ENCODE measurements at regions not wholly inside any gene's neighbourhood (a gene's known extent, or its start where the extent isn't known, plus 50 kb on each side); places are given as distances from the start of the nearest gene placed in this dataset.

- Mint-ChIP-seq H3K4me3 (ENCODE audit: unreplicated experiment) (no peak overlapping the region), H3K27ac (ENCODE audit: low read depth, unreplicated experiment) (no peak overlapping the region), H3K27me3 (ENCODE audit: insufficient read depth, unreplicated experiment) (peaks cover 18% of the 10 kb centered on the region), H3K9me3 (ENCODE audit: unreplicated experiment) (peaks cover 44% of the 10 kb centered on the region), H3K4me1 (ENCODE audit: insufficient read depth, unreplicated experiment) (no peaks in the 10 kb centered on the region), H3K36me3 (ENCODE audit: insufficient read depth, unreplicated experiment) (peaks cover 6% of the 10 kb centered on the region)
- no peak for DNase-seq (ENCODE audit: unreplicated experiment)
- TF ChIP-seq CTCF (IDR thresholded peaks at IDR 0.05; ENCODE audit: unreplicated experiment) = no peak
- no TSS peak for BruUV-seq (replicated peaks)
- POLR2A ChIA-PET = no interaction called here
- CTCF ChIA-PET = interaction anchor here (0.6 kb wide), 1 partner anchor 11 kb away, joined by 5 read pairs; no protein-coding TSS in a partner anchor
- intact Hi-C loops (cut with micrococcal nuclease) = no loop called here
These were observed 105.7 kb downstream of the FOXL3 start for GRCh38 chr7:395643-396042.

GRCh38 chr7:398888-399287, 108.9 kb downstream of the FOXL3 start:
- TF ChIP-seq CTCF (IDR thresholded peaks at IDR 0.05; ENCODE audit: unreplicated experiment) = no peak
- Mint-ChIP-seq H3K27ac (ENCODE audit: low read depth, unreplicated experiment) (no peak overlapping the region), H3K27me3 (ENCODE audit: insufficient read depth, unreplicated experiment) (peaks cover 36% of the 10 kb centered on the region), H3K4me3 (ENCODE audit: unreplicated experiment) (no peak overlapping the region), H3K4me1 (ENCODE audit: insufficient read depth, unreplicated experiment) (no peaks in the 10 kb centered on the region), H3K36me3 (ENCODE audit: insufficient read depth, unreplicated experiment) (peaks cover 6% of the 10 kb centered on the region), H3K9me3 (ENCODE audit: unreplicated experiment) (peaks cover 44% of the 10 kb centered on the region)
- BruUV-seq (replicated peaks) = no TSS peak
- no peak for DNase-seq (ENCODE audit: unreplicated experiment)
- intact Hi-C loops (cut with micrococcal nuclease) = no loop called here
- ChIA-PET CTCF (no interaction called here), POLR2A (no interaction called here)

- CTCF ChIA-PET = no interaction called here
- peaks cover 51% of the 10 kb centered on the region for H3K27me3 Mint-ChIP-seq (ENCODE audit: insufficient read depth, unreplicated experiment)
These were observed 111.0 kb downstream of the FOXL3 start for GRCh38 chr7:400901-401485.

GRCh38 chr7:401495-401894, 111.5 kb downstream of the FOXL3 start:
- CTCF ChIA-PET = no interaction called here
- peaks cover 51% of the 10 kb centered on the region for H3K27me3 Mint-ChIP-seq (ENCODE audit: insufficient read depth, unreplicated experiment)

More at GRCh38 chr7:400901-401485, 111.0 kb downstream of the FOXL3 start:
- intact Hi-C loops (cut with micrococcal nuclease) = no loop called here
- Mint-ChIP-seq H3K9me3 (ENCODE audit: unreplicated experiment) (peaks cover 40% of the 10 kb centered on the region), H3K27ac (ENCODE audit: low read depth, unreplicated experiment) (no peak overlapping the region), H3K4me3 (ENCODE audit: unreplicated experiment) (no peak overlapping the region), H3K4me1 (ENCODE audit: insufficient read depth, unreplicated experiment) (no peaks in the 10 kb centered on the region), H3K36me3 (ENCODE audit: insufficient read depth, unreplicated experiment) (no peaks in the 10 kb centered on the region)
- no peak for DNase-seq (ENCODE audit: unreplicated experiment)
- BruUV-seq (replicated peaks) = no TSS peak
- TF ChIP-seq CTCF (IDR thresholded peaks at IDR 0.05; ENCODE audit: unreplicated experiment) = no peak
- POLR2A ChIA-PET = no interaction called here

More at GRCh38 chr7:401495-401894, 111.5 kb downstream of the FOXL3 start:
- no TSS peak for BruUV-seq (replicated peaks)
- Mint-ChIP-seq H3K4me3 (ENCODE audit: unreplicated experiment) (no peak overlapping the region), H3K36me3 (ENCODE audit: insufficient read depth, unreplicated experiment) (no peaks in the 10 kb centered on the region), H3K9me3 (ENCODE audit: unreplicated experiment) (peaks cover 35% of the 10 kb centered on the region), H3K4me1 (ENCODE audit: insufficient read depth, unreplicated experiment) (no peaks in the 10 kb centered on the region), H3K27ac (ENCODE audit: low read depth, unreplicated experiment) (no peak overlapping the region)
- POLR2A ChIA-PET = no interaction called here
- no peak for TF ChIP-seq CTCF (IDR thresholded peaks at IDR 0.05; ENCODE audit: unreplicated experiment)
- intact Hi-C loops (cut with micrococcal nuclease) = no loop called here
- DNase-seq (ENCODE audit: unreplicated experiment) = no peak
